Keratinocyte (primary cell): ENCODE measurements at regions not wholly inside any gene's neighbourhood (a gene's known extent, or its start where the extent isn't known, plus 50 kb on each side); places are given as distances from the start of the nearest gene placed in this dataset.

ENCODE experiments used
- DNase-seq: peaks from one replicate; pipeline ENCODE4 v3.0.0-alpha.2; 2011; ENCODE audit warnings: low read depth, missing footprints, low spot score
- FAIRE-seq: peaks from 2 replicates; lab custom pipeline; 2011; peaks lifted over from hg19 to GRCh38; lab: Jason Lieb, UNC
- H2AFZ ChIP-seq: 2 replicates; pipeline ENCODE4 v1.6.0; 2012; ENCODE audit warnings: low read length, control low read depth, inconsistent platforms; ENCODE audit not compliant: control insufficient read depth
- H3K27ac ChIP-seq: 2 replicates; pipeline ENCODE4 v1.5.1; 2011; ENCODE audit warnings: low read length; ENCODE audit not compliant: control insufficient read depth, insufficient read depth
- H3K27me3 ChIP-seq: 3 replicates; pipeline ENCODE4 v1.6.0; 2011; ENCODE audit warnings: low read length; ENCODE audit not compliant: control insufficient read depth, insufficient read depth; ENCODE audit errors: extremely low read depth
- H3K36me3 ChIP-seq, 2 experiments: 2 replicates in 1 of 2; 3 replicates in 1 of 2; pipeline ENCODE4 v1.5.1; 2011; ENCODE audit warnings: low read length in 2 of 2, mild to moderate bottlenecking in 1 of 2; ENCODE audit not compliant: control insufficient read depth in 2 of 2, insufficient read depth in 2 of 2; ENCODE audit errors: extremely low read depth in 1 of 2
- H3K4me1 ChIP-seq: 3 replicates; pipeline ENCODE4 v1.5.1; 2011; ENCODE audit warnings: low read length; ENCODE audit not compliant: control insufficient read depth, insufficient read depth; ENCODE audit errors: extremely low read depth
- H3K4me2 ChIP-seq: 3 replicates; pipeline ENCODE4 v1.6.0; 2011; ENCODE audit warnings: low read depth, low read length; ENCODE audit not compliant: control insufficient read depth, insufficient read depth; ENCODE audit errors: extremely low read depth
- H3K4me3 ChIP-seq, 3 experiments: fragments of 200-600 bp in 1 of 3; sonication (generic) in 1 of 3; 2 replicates in 2 of 3; 3 replicates in 1 of 3; pipeline ENCODE4 v1.5.1; 2011 to 2016; ENCODE audit warnings: low read length in 3 of 3, mild to moderate bottlenecking in 3 of 3, control low read depth in 2 of 3, inconsistent platforms in 1 of 3, low read depth in 1 of 3, mixed read lengths in 1 of 3, mixed run types in 1 of 3, moderate library complexity in 1 of 3; ENCODE audit not compliant: control insufficient read depth in 2 of 3, insufficient read depth in 2 of 3; ENCODE audit errors: extremely low read depth in 1 of 3
- H3K79me2 ChIP-seq: 2 replicates; pipeline ENCODE4 v1.6.0; 2012; ENCODE audit warnings: low read length; ENCODE audit not compliant: control insufficient read depth, insufficient read depth
- H3K9ac ChIP-seq: 3 replicates; pipeline ENCODE4 v1.6.0; 2011; ENCODE audit warnings: low read length; ENCODE audit not compliant: control insufficient read depth, insufficient read depth; ENCODE audit errors: extremely low read depth
- H3K9me1 ChIP-seq: 3 replicates; pipeline ENCODE4 v1.6.0; 2011; ENCODE audit warnings: low read length; ENCODE audit not compliant: control insufficient read depth, insufficient read depth; ENCODE audit errors: extremely low read depth
- H3K9me3 ChIP-seq: 2 replicates; pipeline ENCODE4 v1.5.1; 2012; ENCODE audit warnings: low read depth, low read length; ENCODE audit not compliant: control insufficient read depth
- H4K20me1 ChIP-seq: 3 replicates; pipeline ENCODE4 v1.6.0; 2011; ENCODE audit warnings: low read length; ENCODE audit not compliant: control insufficient read depth, insufficient read depth; ENCODE audit errors: extremely low read depth
- CTCF ChIP-seq, 3 experiments: IDR thresholded peaks in 1 of 3; conservative IDR thresholded peaks in 1 of 3; optimal IDR thresholded peaks in 1 of 3; 2 replicates in 2 of 3; 3 replicates in 1 of 3; pipeline versions ENCODE3 to v1.5.1; 2011; ENCODE audit warnings: low read length in 3 of 3, mild to moderate bottlenecking in 3 of 3, moderate library complexity in 2 of 3, control low read depth in 1 of 3, inconsistent platforms in 1 of 3; ENCODE audit not compliant: insufficient read depth in 2 of 3; ENCODE audit errors: extremely low read depth in 1 of 3
- EZH2 ChIP-seq: IDR thresholded peaks from one replicate; pipeline ENCODE4 v1.6.1; 2012; ENCODE audit warnings: inconsistent platforms, mild to moderate bottlenecking, low read length, moderate library complexity
- dilution Hi-C: fragments of 300-500 bp; cut with MboI; formaldehyde crosslinking; loops from one replicate; pipeline ENCODE4 v1.7.0; 2020; ENCODE audit warnings: low sequenced_read_pairs; ENCODE audit not compliant: extremely low pct_ligation_motif_present

DNA sequence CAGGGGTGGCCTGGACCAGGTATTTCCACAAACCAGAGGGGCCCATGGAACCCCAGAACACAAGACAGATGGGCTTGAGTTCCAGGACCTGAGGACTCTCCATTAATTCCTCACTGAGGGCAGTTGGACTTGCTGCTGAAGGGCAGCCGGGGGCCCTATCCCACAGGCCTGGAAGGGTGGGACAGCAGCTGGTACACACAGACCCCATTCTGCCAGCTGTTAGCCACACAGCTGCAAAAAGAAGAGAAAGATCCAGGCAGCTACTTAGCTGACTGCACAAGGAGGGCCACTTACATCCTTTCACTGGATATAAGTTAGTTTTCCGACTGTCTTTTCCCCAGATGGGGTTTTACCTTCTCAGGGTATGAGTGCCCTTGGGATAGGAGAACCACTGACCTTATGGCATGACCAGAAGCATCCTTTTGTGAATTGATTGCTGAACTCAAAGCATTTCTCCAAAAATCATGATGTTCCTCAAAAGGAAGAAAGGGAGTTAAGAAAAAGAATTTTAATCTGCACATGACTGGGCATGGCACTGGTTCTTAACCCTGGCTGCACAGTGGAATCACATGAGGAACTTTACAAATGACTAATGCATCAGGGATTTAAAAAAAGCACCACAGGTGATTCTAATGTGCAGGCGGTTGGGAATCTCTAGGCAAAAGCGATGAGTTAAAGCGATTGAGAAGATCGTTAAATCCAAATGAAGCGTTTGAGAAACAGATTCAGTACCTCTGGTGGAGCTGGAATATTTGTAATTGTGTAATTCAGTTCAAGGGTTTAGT, 199.4 kb downstream of the TFAP2A start:
- no peak for DNase-seq
- FAIRE-seq = peak; percentile 76

GRCh38 chr6:10210052-10210451, 204.8 kb downstream of the TFAP2A start:
- no peaks in the 10 kb centered on the region for H3K9me1 ChIP-seq
- no peak overlapping the region for H3K9ac ChIP-seq
- no peak overlapping the region for H3K4me3 ChIP-seq
- TF ChIP-seq EZH2 (no peak), CTCF (optimal IDR thresholded peaks at IDR 0.05 in 1 of 3, IDR thresholded peaks at IDR 0.05 in 1 of 3, conservative IDR thresholded peaks at IDR 0.05 in 1 of 3; ENCODE audit: extremely low read depth in 1 of 3, insufficient read depth in 2 of 3, low read length in 3 of 3) (no peak)
- H2AFZ ChIP-seq = peak overlapping the region; percentile 49
- H3K27me3 ChIP-seq = no peaks in the 10 kb centered on the region
- no peaks in the 10 kb centered on the region for H3K79me2 ChIP-seq
- H3K4me1 ChIP-seq = peaks cover 6% of the 10 kb centered on the region
- FAIRE-seq (peak; percentile 92), DNase-seq (no peak)
- no peaks in the 10 kb centered on the region for H4K20me1 ChIP-seq
- dilution Hi-C loops = no loop called here
- no peak overlapping the region for H3K27ac ChIP-seq
- no peaks in the 10 kb centered on the region for H3K9me3 ChIP-seq
- no peak overlapping the region for H3K4me2 ChIP-seq
- no peaks in the 10 kb centered on the region for H3K36me3 ChIP-seq

More for the DNA sequence above, 199.4 kb downstream of the TFAP2A start:
- Histone ChIP-seq H2AFZ (peak overlapping the region; percentile 54), H3K27me3 (no peaks in the 10 kb centered on the region), H3K27ac (peak overlapping the region; percentile 22), H3K9me3 (no peaks in the 10 kb centered on the region), H3K4me2 (peak overlapping the region; percentile 12), H3K36me3 (no peaks in the 10 kb centered on the region), H3K9ac (no peak overlapping the region), H3K9me1 (no peaks in the 10 kb centered on the region), H3K4me3 (no peak overlapping the region), H3K4me1 (peaks cover 5% of the 10 kb centered on the region), H3K79me2 (no peaks in the 10 kb centered on the region), H4K20me1 (no peaks in the 10 kb centered on the region)
- dilution Hi-C loops = no loop called here
- no peak for TF ChIP-seq CTCF (optimal IDR thresholded peaks at IDR 0.05 in 1 of 3, IDR thresholded peaks at IDR 0.05 in 1 of 3, conservative IDR thresholded peaks at IDR 0.05 in 1 of 3; ENCODE audit: extremely low read depth in 1 of 3, insufficient read depth in 2 of 3, low read length in 3 of 3)
- no peak for TF ChIP-seq EZH2
